CMK (cell line): ENCODE measurements at regions not wholly inside any gene's neighbourhood (a gene's known extent, or its start where the extent isn't known, plus 50 kb on each side); places are given as distances from the start of the nearest gene placed in this dataset.

ENCODE experiments used
- DNase-seq: peaks from one replicate; pipeline ENCODE4 v3.0.0-alpha.2; 2010; ENCODE audit warnings: low read depth

DNA sequence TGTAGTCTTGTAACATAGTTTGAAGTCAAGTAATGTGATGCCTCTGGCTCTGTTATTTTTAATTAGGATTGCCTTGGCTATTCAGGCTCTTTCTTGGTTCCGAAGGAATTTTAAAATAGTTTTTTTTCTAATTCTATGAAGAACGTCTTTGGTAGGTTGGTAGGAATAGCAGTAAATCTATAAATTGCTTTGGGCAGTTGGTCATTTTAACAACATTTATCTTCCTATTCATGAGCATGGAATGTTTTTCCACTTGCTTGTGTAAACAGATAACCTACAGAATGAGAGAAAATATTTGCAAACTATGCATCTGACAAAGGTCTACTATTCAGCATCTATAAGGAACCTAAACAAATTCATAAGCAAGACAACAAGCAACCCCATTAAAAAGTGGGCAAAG, 173.2 kb upstream of the TRPC7 start:
- no peak for DNase-seq

DNA sequence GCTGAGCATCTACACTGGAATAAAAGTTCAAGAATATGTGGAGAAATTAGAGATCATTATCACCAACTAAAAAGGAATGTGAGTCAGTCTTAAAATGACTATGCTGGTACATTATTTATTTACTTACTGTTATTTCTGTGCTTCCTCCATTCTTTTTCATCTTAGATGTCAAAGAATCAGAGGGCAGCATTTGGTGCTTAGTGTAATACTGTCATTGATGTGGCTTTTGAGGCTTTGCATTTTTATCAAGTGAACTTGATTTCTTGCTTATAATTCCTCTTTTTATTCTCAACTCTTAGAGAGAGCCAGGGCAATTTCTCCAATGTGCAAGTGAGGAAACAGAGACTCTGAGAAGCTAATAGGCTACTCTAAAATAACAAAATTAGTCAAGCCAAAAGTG, 163.7 kb upstream of the TRPC7 start:
- no peak for DNase-seq

GRCh38 chr5:136528481-136529030, 163.2 kb upstream of the TRPC7 start:
- DNase-seq: no peak

DNA sequence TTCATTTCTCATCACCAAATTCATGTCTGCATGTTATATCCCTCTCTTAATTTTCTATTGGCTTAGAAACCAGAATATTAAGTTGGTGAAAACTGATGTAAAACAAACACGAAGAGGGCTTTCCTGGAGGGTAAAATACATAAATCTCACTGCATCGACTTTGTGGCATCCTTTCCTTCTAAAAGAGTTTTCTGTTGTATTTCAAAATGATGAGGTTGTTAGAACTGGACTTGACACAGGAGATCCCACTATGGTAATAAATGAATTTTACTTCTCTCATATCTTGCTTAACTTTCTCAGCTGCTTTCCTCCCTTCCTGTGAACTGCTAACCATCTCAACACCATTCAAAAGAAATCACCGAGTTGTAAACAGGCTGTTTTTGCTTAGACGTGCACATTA, 162.0 kb upstream of the TRPC7 start:
- DNase-seq: no peak

DNA sequence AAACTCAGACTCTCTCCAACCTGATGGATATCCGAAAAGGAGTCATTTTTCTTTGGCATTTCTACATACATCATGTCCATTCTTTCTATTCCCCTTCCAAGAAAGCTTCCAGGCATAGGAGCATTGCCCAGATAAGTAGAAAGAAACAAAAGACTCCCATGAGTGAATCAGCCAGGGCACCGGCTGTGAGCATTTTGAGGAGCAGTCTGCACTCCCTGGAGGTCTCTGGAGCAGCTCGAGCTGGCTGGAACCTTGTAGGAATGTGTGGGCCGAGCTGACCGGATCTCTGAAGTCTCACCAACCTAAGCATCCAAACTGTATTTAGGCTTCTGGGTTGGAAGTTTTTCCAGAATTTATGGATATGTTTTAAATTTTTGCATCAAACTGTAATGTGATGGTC, 161.4 kb upstream of the TRPC7 start:
- DNase-seq: no peak

DNA sequence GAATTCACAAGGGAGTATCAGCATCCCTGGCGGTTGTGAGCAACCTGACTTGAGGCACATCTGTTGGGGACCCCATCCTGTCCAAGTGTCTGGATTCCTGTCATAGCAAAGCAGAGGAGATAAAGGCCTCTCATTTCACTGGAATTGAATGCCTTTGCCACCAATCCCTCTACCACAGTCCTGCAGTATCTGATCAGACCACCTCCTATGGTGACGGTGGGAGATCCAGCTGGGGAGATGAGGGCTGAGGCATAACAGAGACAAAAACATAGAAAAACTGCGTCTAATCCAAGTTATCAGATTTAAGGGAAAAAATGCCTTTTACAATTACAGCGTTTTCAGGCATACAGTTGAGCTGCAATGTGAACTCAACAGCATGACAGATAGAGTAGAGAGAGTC, 160.7 kb upstream of the TRPC7 start:
- DNase-seq: no peak

DNA sequence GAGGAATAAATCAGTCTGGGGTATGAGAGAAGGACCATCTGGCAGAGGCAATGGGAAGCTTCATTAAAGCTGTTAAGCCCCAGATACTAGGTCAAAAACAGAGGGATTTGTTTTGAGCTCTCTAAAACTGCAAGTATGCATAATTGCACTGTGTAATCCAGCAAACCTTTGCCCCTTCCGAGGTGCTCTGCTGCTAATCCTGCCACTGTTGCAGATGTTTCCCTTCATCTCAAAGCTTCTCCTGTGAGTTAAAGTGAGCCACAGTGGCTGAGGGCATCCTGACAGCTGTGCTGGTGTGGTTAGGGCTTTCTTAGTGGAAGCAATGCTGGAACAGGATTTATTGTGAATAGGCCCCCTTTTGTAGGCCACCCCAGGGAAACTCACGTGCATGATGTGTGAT, 160.3 kb upstream of the TRPC7 start:
- DNase-seq: no peak

DNA sequence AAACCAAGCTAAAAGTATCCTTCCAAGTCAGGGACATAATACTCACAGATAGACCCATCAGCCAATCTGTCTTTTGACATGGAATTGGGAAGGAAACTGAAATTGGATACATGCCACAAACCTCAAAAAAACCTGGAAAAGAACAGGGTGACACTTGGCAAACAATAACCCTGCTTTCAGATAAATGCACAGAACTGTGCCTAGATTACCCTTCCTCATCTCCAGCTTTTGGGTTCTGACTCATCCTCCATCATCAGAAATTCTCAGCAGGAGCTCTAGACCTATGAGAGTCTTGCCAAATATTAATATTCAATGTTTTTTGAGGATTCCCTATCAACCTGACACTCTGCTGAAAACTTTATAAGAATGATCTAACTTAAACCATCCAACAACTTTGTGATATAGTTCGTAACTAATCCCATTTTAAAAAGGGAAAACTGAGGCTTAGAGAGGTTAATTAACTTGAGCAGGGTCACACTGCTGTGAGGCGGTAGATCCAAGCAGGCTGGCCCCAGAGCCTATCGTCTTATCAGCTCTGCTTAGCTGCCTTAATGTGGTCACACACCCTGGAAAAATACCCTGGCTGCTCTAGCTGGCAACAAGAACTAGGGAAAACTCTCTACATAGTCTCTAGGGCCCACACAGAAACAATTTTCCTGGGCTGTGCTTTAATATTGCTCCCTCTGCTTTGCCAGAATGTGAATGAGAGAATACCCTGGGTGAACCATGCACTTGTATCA, 157.0 kb upstream of the TRPC7 start:
- DNase-seq: no peak

DNA sequence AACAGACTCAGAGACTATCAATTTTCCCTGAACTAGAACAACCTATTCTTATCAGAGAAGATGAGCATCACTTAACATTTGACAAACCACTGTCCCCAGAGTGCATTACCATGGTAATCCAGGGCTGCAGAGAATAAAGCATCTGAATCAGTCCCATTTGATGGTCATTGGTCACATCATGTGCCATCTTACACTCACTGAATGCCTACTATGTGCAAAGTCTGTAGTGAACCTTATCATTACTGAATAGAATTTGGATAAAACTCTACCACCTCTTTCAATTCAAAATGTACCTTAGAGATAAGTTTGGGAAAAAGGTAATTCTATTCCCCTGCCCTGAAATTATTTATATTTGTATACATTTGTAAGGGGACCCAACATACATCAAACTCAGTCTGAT, 156.4 kb upstream of the TRPC7 start:
- no peak for DNase-seq

- no peak for DNase-seq
Measured at GRCh38 chr5:136518814-136519213, 153.5 kb upstream of the TRPC7 start.

- no peak for DNase-seq
Measured at GRCh38 chr5:136518174-136518573, 152.8 kb upstream of the TRPC7 start.

GRCh38 chr5:136517755-136518154, 152.4 kb upstream of the TRPC7 start:
- no peak for DNase-seq

- DNase-seq: no peak
Measured at GRCh38 chr5:136516637-136517036, 151.3 kb upstream of the TRPC7 start.

DNA sequence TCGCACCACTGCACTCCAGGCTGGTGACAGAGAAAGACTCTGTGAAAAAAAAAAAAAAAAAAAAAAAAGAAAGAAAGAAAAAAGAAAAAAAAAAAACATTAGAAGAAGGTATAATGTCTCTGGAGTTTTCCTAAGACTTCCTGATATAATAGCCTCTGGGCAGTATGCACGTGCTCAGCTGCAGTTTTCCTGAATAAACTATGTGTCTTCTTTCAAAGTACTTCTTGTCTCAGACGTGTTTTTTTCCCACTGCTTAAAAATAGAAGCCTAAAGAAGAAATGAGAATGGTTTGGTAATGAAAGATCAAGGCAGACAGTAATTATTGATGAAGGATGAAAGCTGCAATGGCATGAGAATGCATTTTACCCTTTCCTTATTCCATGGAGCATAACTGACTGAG, 148.1 kb upstream of the TRPC7 start:
- no peak for DNase-seq

DNA sequence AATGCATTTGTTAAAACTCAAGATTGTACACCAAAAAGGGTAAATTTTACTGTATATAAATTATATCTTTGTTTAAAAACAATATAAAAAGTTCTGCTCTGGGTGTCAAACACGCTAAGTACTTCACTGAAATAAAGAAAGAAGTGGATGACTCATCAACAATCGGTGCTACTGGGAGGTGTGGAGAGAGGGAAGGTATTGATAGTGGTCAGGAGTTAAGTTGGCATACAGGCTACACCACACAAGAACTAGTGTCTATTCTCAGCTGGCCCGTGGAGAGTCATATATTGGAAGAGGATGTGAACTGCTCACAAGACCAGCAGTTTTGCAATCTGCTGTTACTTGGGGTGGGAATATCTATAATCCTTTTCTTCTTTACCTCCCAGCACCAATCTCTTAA, 145.7 kb upstream of the TRPC7 start:
- no peak for DNase-seq

GRCh38 chr5:136510481-136510880, 145.1 kb upstream of the TRPC7 start:
- no peak for DNase-seq

GRCh38 chr5:136506131-136506530, 140.8 kb upstream of the TRPC7 start:
- no peak for DNase-seq

DNA sequence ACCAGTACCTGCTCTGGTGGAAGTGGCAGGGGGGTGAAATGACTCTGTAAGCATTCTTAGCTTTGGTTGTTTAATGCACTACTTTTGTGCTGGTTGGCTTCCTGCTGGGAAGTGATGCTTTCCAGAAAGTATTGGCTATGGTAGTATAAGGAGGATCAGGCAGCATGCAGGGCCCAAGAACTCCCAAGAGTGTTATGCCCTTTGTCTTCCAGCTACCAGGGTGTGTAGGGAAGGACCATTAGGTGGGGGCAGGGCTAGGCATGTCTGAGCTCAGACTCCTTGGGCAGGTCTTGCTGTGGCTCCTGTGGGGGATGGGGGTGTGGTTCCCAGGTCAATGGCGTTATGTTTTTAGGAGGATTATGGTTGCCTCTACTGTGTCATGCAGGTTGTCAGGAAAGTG, 135.8 kb upstream of the TRPC7 start:
- no peak for DNase-seq

DNA sequence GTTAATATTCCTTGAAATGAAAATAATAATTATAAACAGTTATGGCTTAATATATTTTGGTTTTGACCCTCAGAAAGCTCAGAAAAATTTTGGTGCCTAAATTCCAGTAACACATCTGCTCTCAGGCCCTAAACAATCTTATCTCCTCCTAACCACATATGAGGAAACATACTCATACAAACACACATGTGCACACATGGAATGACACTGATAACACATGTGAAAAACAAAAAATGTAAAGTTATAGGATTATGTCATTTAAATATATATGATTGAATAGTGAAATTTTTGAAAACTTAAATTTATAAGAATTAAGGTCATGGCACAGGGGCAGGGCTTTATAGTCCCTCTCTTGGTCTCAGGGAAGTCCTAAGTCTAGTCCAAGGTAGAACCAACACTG, 127.2 kb upstream of the TRPC7 start:
- DNase-seq: no peak

GRCh38 chr5:136491806-136492205, 126.5 kb upstream of the TRPC7 start:
- DNase-seq: no peak

- DNase-seq: no peak
Measured at GRCh38 chr5:136484808-136485325, 119.5 kb upstream of the TRPC7 start.

DNA sequence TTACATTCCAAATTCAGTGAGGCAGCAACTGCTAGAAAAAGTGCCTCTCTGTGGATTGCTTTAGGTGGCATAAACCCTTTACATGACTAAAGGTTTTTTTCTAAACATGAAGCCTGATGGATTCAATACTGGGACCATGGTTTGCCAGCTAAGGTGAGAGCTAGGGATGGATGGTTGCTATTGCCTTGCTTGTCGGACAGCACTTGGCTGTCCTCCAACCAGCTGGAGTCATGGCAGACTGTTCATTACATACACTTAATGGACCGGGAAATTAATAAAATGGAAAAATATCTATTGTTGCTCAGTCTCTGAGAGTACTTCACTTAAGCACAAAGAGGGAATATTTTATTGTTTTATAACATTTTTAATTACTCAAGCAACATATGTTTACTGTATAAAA, 116.9 kb upstream of the TRPC7 start:
- DNase-seq: no peak

DNA sequence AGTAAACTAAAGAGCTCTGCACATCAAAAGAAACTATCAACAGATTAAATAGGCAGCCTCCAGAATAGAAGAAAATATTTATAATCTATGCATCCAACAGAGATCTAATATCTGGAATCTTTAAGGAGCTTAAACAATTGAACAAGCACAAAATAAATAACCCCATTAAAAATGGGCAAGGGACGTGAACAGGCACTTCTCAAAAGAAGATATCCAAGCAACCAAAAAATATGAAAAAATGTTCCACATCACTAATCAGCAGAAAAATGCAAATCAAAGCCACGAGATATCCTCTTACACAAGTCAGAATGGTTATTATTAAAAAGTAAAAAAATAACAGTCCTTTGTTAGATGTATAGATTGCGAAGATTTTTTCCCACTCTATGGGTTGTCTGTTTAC, 109.1 kb upstream of the TRPC7 start:
- DNase-seq: no peak

GRCh38 chr5:136467632-136468031, 102.3 kb upstream of the TRPC7 start:
- no peak for DNase-seq
